Germinal center (tissue), 1 donor: ENCODE measurements at regions not wholly inside any gene's neighbourhood (a gene's known extent, or its start where the extent isn't known, plus 50 kb on each side); places are given as distances from the start of the nearest gene placed in this dataset.

Experiments used
- DNase-seq: peaks from one replicate; pipeline ENCODE4 v3.0.0; 2012; ENCODE audit warnings: mixed read lengths, low spot score

- DNase-seq = no peak
Observed at GRCh38 chr18:4637876-4638275, 182.8 kb upstream of the DLGAP1 start.

- DNase-seq = no peak
Observed at GRCh38 chr18:4636967-4637366, 181.9 kb upstream of the DLGAP1 start.

GRCh38 chr18:4631239-4631638, 176.1 kb upstream of the DLGAP1 start:
- no peak for DNase-seq

GRCh38 chr18:4605212-4605611, 150.1 kb upstream of the DLGAP1 start:
- no peak for DNase-seq

GRCh38 chr18:4603955-4604354, 148.8 kb upstream of the DLGAP1 start:
- no peak for DNase-seq

GRCh38 chr18:4599312-4599711, 144.2 kb upstream of the DLGAP1 start:
- DNase-seq = no peak

- DNase-seq = no peak
Observed at GRCh38 chr18:4597301-4597700, 142.2 kb upstream of the DLGAP1 start.

GRCh38 chr18:4593895-4594294, 138.8 kb upstream of the DLGAP1 start:
- no peak for DNase-seq

GRCh38 chr18:4593459-4593858, 138.4 kb upstream of the DLGAP1 start:
- DNase-seq = no peak

GRCh38 chr18:4589056-4589800, 134.1 kb upstream of the DLGAP1 start:
- DNase-seq = no peak

GRCh38 chr18:4587204-4587603, 132.1 kb upstream of the DLGAP1 start:
- no peak for DNase-seq

- DNase-seq = no peak
Observed at GRCh38 chr18:4586731-4587130, 131.6 kb upstream of the DLGAP1 start.

GRCh38 chr18:4582431-4583335, 127.6 kb upstream of the DLGAP1 start:
- no peak for DNase-seq

GRCh38 chr18:4581966-4582365, 126.9 kb upstream of the DLGAP1 start:
- DNase-seq = no peak

- no peak for DNase-seq
Observed at GRCh38 chr18:4578449-4578848, 123.3 kb upstream of the DLGAP1 start.

GRCh38 chr18:4573735-4574134, 118.6 kb upstream of the DLGAP1 start:
- DNase-seq = no peak

- no peak for DNase-seq
Observed at GRCh38 chr18:4557502-4557901, 102.4 kb upstream of the DLGAP1 start.

- no peak for DNase-seq
Observed at GRCh38 chr18:4551001-4551360, 95.9 kb upstream of the DLGAP1 start.

GRCh38 chr18:4549164-4549872, 94.2 kb upstream of the DLGAP1 start:
- no peak for DNase-seq

- DNase-seq = no peak
Observed at GRCh38 chr18:4547126-4547525, 92.0 kb upstream of the DLGAP1 start.

GRCh38 chr18:4544142-4544541, 89.0 kb upstream of the DLGAP1 start:
- DNase-seq = no peak

GRCh38 chr18:4543711-4544110, 88.6 kb upstream of the DLGAP1 start:
- DNase-seq = no peak

GRCh38 chr18:4541588-4541987, 86.5 kb upstream of the DLGAP1 start:
- DNase-seq = no peak
